GM20000 (cell line): ENCODE measurements at regions not wholly inside any gene's neighbourhood (a gene's known extent, or its start where the extent isn't known, plus 50 kb on each side); places are given as distances from the start of the nearest gene placed in this dataset.

Source experiments
- DNase-seq: peaks from one replicate; pipeline ENCODE4 v3.0.0; 2012; ENCODE audit warnings: low spot score
- CTCF ChIP-seq: IDR thresholded peaks from 2 replicates; pipeline ENCODE4 v1.5.1; 2012; ENCODE audit warnings: mild to moderate bottlenecking, control low read depth; ENCODE audit errors: extremely low read depth, missing control alignments

- no peak for TF ChIP-seq CTCF
- DNase-seq: no peak
Measured at GRCh38 chr10:36630267-36630666, 495.1 kb upstream of the ANKRD30A start.

GRCh38 chr10:36629476-36629875 is 495.9 kb upstream of the ANKRD30A start:
- no peak for DNase-seq
- no peak for TF ChIP-seq CTCF

GRCh38 chr10:36624551-36625100 is 500.8 kb upstream of the ANKRD30A start:
- no peak for TF ChIP-seq CTCF
- DNase-seq: no peak

- no peak for DNase-seq
- TF ChIP-seq CTCF: no peak
Measured at GRCh38 chr10:36621346-36621745, 504.1 kb upstream of the ANKRD30A start.

GRCh38 chr10:36612436-36612835 is 513.0 kb upstream of the ANKRD30A start:
- DNase-seq: no peak
- TF ChIP-seq CTCF: no peak

GRCh38 chr10:36608866-36609265 is 516.5 kb upstream of the ANKRD30A start:
- no peak for TF ChIP-seq CTCF

GRCh38 chr10:36608251-36608650 is 517.1 kb upstream of the ANKRD30A start:
- DNase-seq: no peak
- TF ChIP-seq CTCF: no peak

More at GRCh38 chr10:36608866-36609265, 516.5 kb upstream of the ANKRD30A start:
- DNase-seq: no peak
